KMS-11 (cell line): ENCODE measurements at regions not wholly inside any gene's neighbourhood (a gene's known extent, or its start where the extent isn't known, plus 50 kb on each side); places are given as distances from the start of the nearest gene placed in this dataset.

Experiments used
- H2AFZ ChIP-seq: fragments of 200-600 bp; sonication (generic); 2 replicates; pipeline ENCODE4 v1.6.1; 2016; ENCODE audit warnings: antibody characterized with exemption, mixed run types, low read depth
- H3K27ac ChIP-seq: fragments of 200-600 bp; sonication (generic); 2 replicates; pipeline ENCODE4 v1.6.1; 2016; ENCODE audit warnings: mild to moderate bottlenecking, mixed run types
- H3K27me3 ChIP-seq: fragments of 200-600 bp; sonication (generic); 2 replicates; pipeline ENCODE4 v1.6.1; 2017; ENCODE audit warnings: mild to moderate bottlenecking, low read depth, mixed run types, moderate library complexity; ENCODE audit not compliant: insufficient read depth
- H3K36me3 ChIP-seq: fragments of 200-600 bp; sonication (generic); 2 replicates; pipeline ENCODE4 v1.6.1; 2017; ENCODE audit warnings: mild to moderate bottlenecking, mixed run types; ENCODE audit not compliant: insufficient read depth
- H3K4me1 ChIP-seq: fragments of 200-600 bp; sonication (generic); 2 replicates; pipeline ENCODE4 v1.6.1; 2016; ENCODE audit warnings: mild to moderate bottlenecking, low read depth, mixed run types; ENCODE audit not compliant: poor library complexity, severe bottlenecking
- H3K4me2 ChIP-seq: fragments of 200-600 bp; sonication (generic); 2 replicates; pipeline ENCODE4 v1.7.0; 2016; ENCODE audit warnings: mild to moderate bottlenecking, mixed run types
- H3K4me3 ChIP-seq: fragments of 200-600 bp; sonication (generic); IDR thresholded peaks from 2 replicates; pipeline ENCODE4 v1.6.1; 2017; ENCODE audit warnings: low read depth, low read length, mixed read lengths; ENCODE audit not compliant: insufficient read depth
- H3K79me2 ChIP-seq: fragments of 200-600 bp; sonication (generic); 2 replicates; pipeline ENCODE4 v1.6.1; 2016; ENCODE audit warnings: low read depth, mixed run types; ENCODE audit not compliant: insufficient read depth
- H3K9ac ChIP-seq: fragments of 200-600 bp; sonication (generic); 2 replicates; pipeline ENCODE4 v1.6.1; 2016; ENCODE audit warnings: mild to moderate bottlenecking, mixed run types
- H4K20me1 ChIP-seq: fragments of 200-600 bp; sonication (generic); 2 replicates; pipeline ENCODE4 v1.6.1; 2016; ENCODE audit warnings: mild to moderate bottlenecking, mixed run types; ENCODE audit not compliant: insufficient read depth
- CTCF ChIP-seq: fragments of 200-600 bp; sonication (generic); conservative IDR thresholded peaks from 2 replicates; pipeline ENCODE4 v1.6.1; 2017; ENCODE audit warnings: low read depth, mild to moderate bottlenecking, antibody characterized with exemption, low read length, moderate library complexity, mixed read lengths

- Histone ChIP-seq H3K36me3 (no peaks in the 10 kb centered on the region), H4K20me1 (no peaks in the 10 kb centered on the region), H3K27ac (no peak overlapping the region), H3K27me3 (no peaks in the 10 kb centered on the region), H3K9ac (no peak overlapping the region), H3K4me2 (no peak overlapping the region), H3K4me1 (no peaks in the 10 kb centered on the region), H3K4me3 (no peak overlapping the region), H3K79me2 (no peaks in the 10 kb centered on the region), H2AFZ (no peak overlapping the region)
- no peak for TF ChIP-seq CTCF
Measured at GRCh38 chr5:120297616-120298015, 166.5 kb upstream of the PRR16 start.

GRCh38 chr5:120298981-120299380, 165.1 kb upstream of the PRR16 start:
- Histone ChIP-seq H3K9ac (no peak overlapping the region), H3K4me1 (no peaks in the 10 kb centered on the region), H3K27me3 (no peaks in the 10 kb centered on the region), H3K4me2 (no peak overlapping the region), H2AFZ (no peak overlapping the region), H3K79me2 (no peaks in the 10 kb centered on the region), H3K4me3 (no peak overlapping the region), H4K20me1 (no peaks in the 10 kb centered on the region), H3K36me3 (no peaks in the 10 kb centered on the region), H3K27ac (no peak overlapping the region)
- TF ChIP-seq CTCF: no peak

GRCh38 chr5:120304663-120305062, 159.4 kb upstream of the PRR16 start:
- Histone ChIP-seq H2AFZ (no peak overlapping the region), H3K4me2 (no peak overlapping the region)

GRCh38 chr5:120306303-120306702, 157.8 kb upstream of the PRR16 start:
- no peak overlapping the region for H2AFZ ChIP-seq
- H3K27ac ChIP-seq: no peak overlapping the region
- no peaks in the 10 kb centered on the region for H3K36me3 ChIP-seq
- no peaks in the 10 kb centered on the region for H4K20me1 ChIP-seq
- no peak overlapping the region for H3K4me3 ChIP-seq
- no peaks in the 10 kb centered on the region for H3K4me1 ChIP-seq
- no peak for TF ChIP-seq CTCF
- no peaks in the 10 kb centered on the region for H3K79me2 ChIP-seq
- no peak overlapping the region for H3K9ac ChIP-seq
- no peak overlapping the region for H3K4me2 ChIP-seq
- H3K27me3 ChIP-seq: no peaks in the 10 kb centered on the region

More at GRCh38 chr5:120304663-120305062, 159.4 kb upstream of the PRR16 start:
- Histone ChIP-seq H3K79me2 (no peaks in the 10 kb centered on the region), H4K20me1 (no peaks in the 10 kb centered on the region), H3K27ac (no peak overlapping the region), H3K36me3 (no peaks in the 10 kb centered on the region), H3K4me1 (no peaks in the 10 kb centered on the region), H3K27me3 (no peaks in the 10 kb centered on the region), H3K9ac (no peak overlapping the region), H3K4me3 (no peak overlapping the region)
- TF ChIP-seq CTCF: no peak

- Histone ChIP-seq H3K27ac (no peak overlapping the region), H2AFZ (no peak overlapping the region), H3K36me3 (no peaks in the 10 kb centered on the region), H4K20me1 (no peaks in the 10 kb centered on the region), H3K27me3 (no peaks in the 10 kb centered on the region), H3K4me2 (no peak overlapping the region), H3K4me3 (no peak overlapping the region), H3K79me2 (no peaks in the 10 kb centered on the region), H3K4me1 (no peaks in the 10 kb centered on the region), H3K9ac (no peak overlapping the region)
- no peak for TF ChIP-seq CTCF
Measured at GRCh38 chr5:120314191-120314590, 149.9 kb upstream of the PRR16 start.
